ENCODE measurements at regions not wholly inside any gene's neighbourhood (a gene's known extent, or its start where the extent isn't known, plus 50 kb on each side); places are given as distances from the start of the nearest gene placed in this dataset.
A peak's percentile ranks its signal among the peaks of the same experiment; 100 is the strongest.

- TF ChIP-seq CTCF (IDR thresholded peaks at IDR 0.05; ENCODE audit: borderline replicate concordance) = no peak
- no peak for DNase-seq
- Histone ChIP-seq H3K27me3 (ENCODE audit: low read depth) (no peaks in the 10 kb centered on the region), H3K27ac (replicated peaks) (no peak overlapping the region), H3K9me3 (replicated peaks) (no peaks in the 10 kb centered on the region), H3K36me3 (no peaks in the 10 kb centered on the region), H3K4me1 (peaks cover 18% of the 10 kb centered on the region), H3K4me3 (no peak overlapping the region)
- intact Hi-C loops (cut with micrococcal nuclease) = no loop called here
Observed at GRCh38 chr7:25632616-25633015, 404.3 kb upstream of the NPVF start.

GRCh38 chr7:25633426-25634036, 405.2 kb upstream of the NPVF start:
- Histone ChIP-seq H3K4me3 (no peak overlapping the region), H3K9me3 (replicated peaks) (no peaks in the 10 kb centered on the region), H3K4me1 (peaks cover 26% of the 10 kb centered on the region), H3K27me3 (ENCODE audit: low read depth) (no peaks in the 10 kb centered on the region), H3K27ac (replicated peaks) (no peak overlapping the region), H3K36me3 (no peaks in the 10 kb centered on the region)
- no peak for DNase-seq
- TF ChIP-seq CTCF (IDR thresholded peaks at IDR 0.05; ENCODE audit: borderline replicate concordance) = no peak
- intact Hi-C loops (cut with micrococcal nuclease) = no loop called here

- Histone ChIP-seq H3K4me3 (no peak overlapping the region), H3K36me3 (no peaks in the 10 kb centered on the region), H3K27me3 (ENCODE audit: low read depth) (no peaks in the 10 kb centered on the region), H3K27ac (replicated peaks) (peak overlapping the region; percentile 63), H3K9me3 (replicated peaks) (no peaks in the 10 kb centered on the region), H3K4me1 (peaks cover 27% of the 10 kb centered on the region)
- TF ChIP-seq CTCF (IDR thresholded peaks at IDR 0.05; ENCODE audit: borderline replicate concordance) = no peak
- intact Hi-C loops (cut with micrococcal nuclease) = no loop called here
- no peak for DNase-seq
Observed at GRCh38 chr7:25636168-25636567, 407.9 kb upstream of the NPVF start.

GRCh38 chr7:25636871-25637283, 408.6 kb upstream of the NPVF start:
- intact Hi-C loops (cut with micrococcal nuclease) = no loop called here
- H3K36me3 ChIP-seq = no peaks in the 10 kb centered on the region
- no peak for TF ChIP-seq CTCF (IDR thresholded peaks at IDR 0.05; ENCODE audit: borderline replicate concordance)
- peak overlapping the region; percentile 63 for H3K27ac ChIP-seq (replicated peaks)
- H3K4me3 ChIP-seq = no peak overlapping the region
- no peaks in the 10 kb centered on the region for H3K9me3 ChIP-seq (replicated peaks)
- no peaks in the 10 kb centered on the region for H3K27me3 ChIP-seq (ENCODE audit: low read depth)
- DNase-seq = peak; percentile 46
- H3K4me1 ChIP-seq = peaks cover 27% of the 10 kb centered on the region

GRCh38 chr7:25638068-25638467, 409.8 kb upstream of the NPVF start:
- Histone ChIP-seq H3K9me3 (replicated peaks) (no peaks in the 10 kb centered on the region), H3K27ac (replicated peaks) (peak overlapping the region; percentile 63), H3K4me1 (peaks cover 27% of the 10 kb centered on the region), H3K36me3 (no peaks in the 10 kb centered on the region), H3K4me3 (no peak overlapping the region), H3K27me3 (ENCODE audit: low read depth) (no peaks in the 10 kb centered on the region)
- TF ChIP-seq CTCF (IDR thresholded peaks at IDR 0.05; ENCODE audit: borderline replicate concordance) = no peak
- DNase-seq = no peak
- intact Hi-C loops (cut with micrococcal nuclease) = no loop called here

Data from left ventricle myocardium inferior (tissue), 1 donor.